Gastrocnemius medialis (tissue), 4 donors: ENCODE measurements at regions not wholly inside any gene's neighbourhood (a gene's known extent, or its start where the extent isn't known, plus 50 kb on each side); places are given as distances from the start of the nearest gene placed in this dataset.
A peak's percentile ranks its signal among the peaks of the same experiment; 100 is the strongest.

ENCODE experiments used
- CTCF ChIP-seq, 5 experiments: fragments of 450-650 bp in 3 of 5; fragments of 200-600 bp in 2 of 5; sonication (generic) in 2 of 5; IDR thresholded peaks in 4 of 5; conservative IDR thresholded peaks in 1 of 5; 1 replicate in 4 of 5; 2 replicates in 1 of 5; pipeline ENCODE4 v1.5.1; 2016 to 2019; ENCODE audit warnings: antibody characterized with exemption in 5 of 5, mild to moderate bottlenecking in 3 of 5, moderate library complexity in 3 of 5
- POLR2A ChIP-seq, 2 donors: fragments of 450-650 bp; IDR thresholded peaks; one replicate each; pipeline ENCODE4 v1.6.1; 2017; ENCODE audit warnings: antibody characterized with exemption in 2 of 2, mild to moderate bottlenecking in 2 of 2, moderate library complexity in 2 of 2

- no peak for TF ChIP-seq CTCF (IDR thresholded peaks at IDR 0.05 in 4 of 5, conservative IDR thresholded peaks at IDR 0.05 in 1 of 5)
- peak; percentile 57 to 63 for TF ChIP-seq POLR2A (IDR thresholded peaks at IDR 0.05)
These were observed 60.2 kb upstream of the COMTD1 start for GRCh38 chr10:75295868-75296441.
